ENCODE measurements at regions not wholly inside any gene's neighbourhood (a gene's known extent, or its start where the extent isn't known, plus 50 kb on each side); places are given as distances from the start of the nearest gene placed in this dataset.

- H3K4me1 ChIP-seq (ENCODE audit: control insufficient read depth, low read length): no peaks in the 10 kb centered on the region
- no peaks in the 10 kb centered on the region for H3K36me3 ChIP-seq (ENCODE audit: control insufficient read depth, low read length)
- TF ChIP-seq EZH2phosphoT487 (IDR thresholded peaks at IDR 0.05; ENCODE audit: borderline replicate concordance, low read length) (no peak), CTCF (IDR thresholded peaks at IDR 0.05; ENCODE audit: low read depth, low read length, poor library complexity, severe bottlenecking) (no peak)
These were observed 1492.6 kb downstream of the CDH11 start for GRCh38 chr16:63629272-63629671.

GRCh38 chr16:63628812-63629211 is 1493.1 kb downstream of the CDH11 start:
- Histone ChIP-seq H3K36me3 (ENCODE audit: control insufficient read depth, low read length) (no peaks in the 10 kb centered on the region), H3K79me2 (ENCODE audit: control insufficient read depth, low read length) (no peaks in the 10 kb centered on the region), H3K4me1 (ENCODE audit: control insufficient read depth, low read length) (no peaks in the 10 kb centered on the region), H3K4me2 (ENCODE audit: low read length) (no peak overlapping the region), H3K27me3 (ENCODE audit: control insufficient read depth, low read length) (no peaks in the 10 kb centered on the region), H3F3A (ENCODE audit: control insufficient read depth, insufficient read depth) (no peaks in the 10 kb centered on the region), H3K9me3 (ENCODE audit: control insufficient read depth, insufficient read depth, low read length) (no peaks in the 10 kb centered on the region), H3K27ac (ENCODE audit: low read depth, low read length) (no peak overlapping the region), H3K4me3 (ENCODE audit: low read length) (no peak overlapping the region), H3K9me2 (replicated peaks; ENCODE audit: control insufficient read depth, low read length) (no peaks in the 10 kb centered on the region), H4K20me1 (ENCODE audit: control insufficient read depth, insufficient read depth, low read depth, low read length) (no peaks in the 10 kb centered on the region)
- no peak for TF ChIP-seq EZH2phosphoT487 (IDR thresholded peaks at IDR 0.05; ENCODE audit: borderline replicate concordance, low read length)
- no peak for TF ChIP-seq CTCF (IDR thresholded peaks at IDR 0.05; ENCODE audit: low read depth, low read length, poor library complexity, severe bottlenecking)

More at GRCh38 chr16:63629272-63629671, 1492.6 kb downstream of the CDH11 start:
- Histone ChIP-seq H3K27ac (ENCODE audit: low read depth, low read length) (no peak overlapping the region), H3K79me2 (ENCODE audit: control insufficient read depth, low read length) (no peaks in the 10 kb centered on the region), H3K4me3 (ENCODE audit: low read length) (no peak overlapping the region), H4K20me1 (ENCODE audit: control insufficient read depth, insufficient read depth, low read depth, low read length) (no peaks in the 10 kb centered on the region), H3K27me3 (ENCODE audit: control insufficient read depth, low read length) (no peaks in the 10 kb centered on the region), H3K4me2 (ENCODE audit: low read length) (no peak overlapping the region), H3F3A (ENCODE audit: control insufficient read depth, insufficient read depth) (no peaks in the 10 kb centered on the region), H3K9me2 (replicated peaks; ENCODE audit: control insufficient read depth, low read length) (no peaks in the 10 kb centered on the region), H3K9me3 (ENCODE audit: control insufficient read depth, insufficient read depth, low read length) (no peaks in the 10 kb centered on the region)

- Histone ChIP-seq H3K27ac (ENCODE audit: low read depth, low read length) (no peak overlapping the region), H3K9me3 (ENCODE audit: control insufficient read depth, insufficient read depth, low read length) (no peaks in the 10 kb centered on the region), H3K27me3 (ENCODE audit: control insufficient read depth, low read length) (no peaks in the 10 kb centered on the region), H3K4me3 (ENCODE audit: low read length) (no peak overlapping the region), H3K4me2 (ENCODE audit: low read length) (no peak overlapping the region), H3K9me2 (replicated peaks; ENCODE audit: control insufficient read depth, low read length) (no peaks in the 10 kb centered on the region), H3K79me2 (ENCODE audit: control insufficient read depth, low read length) (no peaks in the 10 kb centered on the region), H4K20me1 (ENCODE audit: control insufficient read depth, insufficient read depth, low read depth, low read length) (no peaks in the 10 kb centered on the region), H3F3A (ENCODE audit: control insufficient read depth, insufficient read depth) (no peaks in the 10 kb centered on the region), H3K4me1 (ENCODE audit: control insufficient read depth, low read length) (no peaks in the 10 kb centered on the region), H3K36me3 (ENCODE audit: control insufficient read depth, low read length) (no peaks in the 10 kb centered on the region)
- TF ChIP-seq CTCF (IDR thresholded peaks at IDR 0.05; ENCODE audit: low read depth, low read length, poor library complexity, severe bottlenecking) (no peak), EZH2phosphoT487 (IDR thresholded peaks at IDR 0.05; ENCODE audit: borderline replicate concordance, low read length) (no peak)
These were observed 1496.7 kb downstream of the CDH11 start for GRCh38 chr16:63625126-63625525.

All from DOHH2 (cell line).